Mucosa of descending colon (tissue), 3 donors: ENCODE measurements at regions not wholly inside any gene's neighbourhood (a gene's known extent, or its start where the extent isn't known, plus 50 kb on each side); places are given as distances from the start of the nearest gene placed in this dataset.

ENCODE experiments used
- ATAC-seq: fragments of 200-7000 bp; cut with Tn5 transposase; one replicate; pipeline ENCODE4 v1.9.1; 2020; ENCODE audit warnings: mild to moderate bottlenecking, moderate library complexity
- DNase-seq, 3 donors: peaks; one replicate each; pipeline ENCODE4 v3.0.0-alpha.2; 2020
- H3K36me3 ChIP-seq: fragments of 200-600 bp; one replicate; pipeline ENCODE4 v1.8.0; 2021; ENCODE audit warnings: low read depth, mild to moderate bottlenecking
- H3K4me1 ChIP-seq: fragments of 200-600 bp; one replicate; pipeline ENCODE4 v1.8.0; 2021; ENCODE audit warnings: low read depth, mild to moderate bottlenecking
- H3K4me3 ChIP-seq: fragments of 200-600 bp; one replicate; pipeline ENCODE4 v1.8.0; 2021; ENCODE audit warnings: mild to moderate bottlenecking
- H3K9me3 ChIP-seq: fragments of 200-600 bp; one replicate; pipeline ENCODE4 v1.8.0; 2021; ENCODE audit warnings: mild to moderate bottlenecking
- CTCF ChIP-seq: fragments of 200-600 bp; IDR thresholded peaks from one replicate; pipeline ENCODE4 v1.8.0; 2022; ENCODE audit warnings: antibody characterized with exemption, mild to moderate bottlenecking
- intact Hi-C, 2 donors: fragments of 100-400 bp; cut with DNase I in 1 of 2; cut with micrococcal nuclease in 1 of 2; formaldehyde crosslinking; loops; one replicate each; pipeline versions ENCODE4 v1.11.0 to v1.11.1; 2022; cut with DNase I, micrococcal nuclease
- donor health status: DM: no; HTN: no; CAD: no; lungs with moderate emphysema.
- donor health status: DM: no; HTN: no; CAD: no.
- donor health status: DM: no; HTN: yes; CAD: no.

DNA sequence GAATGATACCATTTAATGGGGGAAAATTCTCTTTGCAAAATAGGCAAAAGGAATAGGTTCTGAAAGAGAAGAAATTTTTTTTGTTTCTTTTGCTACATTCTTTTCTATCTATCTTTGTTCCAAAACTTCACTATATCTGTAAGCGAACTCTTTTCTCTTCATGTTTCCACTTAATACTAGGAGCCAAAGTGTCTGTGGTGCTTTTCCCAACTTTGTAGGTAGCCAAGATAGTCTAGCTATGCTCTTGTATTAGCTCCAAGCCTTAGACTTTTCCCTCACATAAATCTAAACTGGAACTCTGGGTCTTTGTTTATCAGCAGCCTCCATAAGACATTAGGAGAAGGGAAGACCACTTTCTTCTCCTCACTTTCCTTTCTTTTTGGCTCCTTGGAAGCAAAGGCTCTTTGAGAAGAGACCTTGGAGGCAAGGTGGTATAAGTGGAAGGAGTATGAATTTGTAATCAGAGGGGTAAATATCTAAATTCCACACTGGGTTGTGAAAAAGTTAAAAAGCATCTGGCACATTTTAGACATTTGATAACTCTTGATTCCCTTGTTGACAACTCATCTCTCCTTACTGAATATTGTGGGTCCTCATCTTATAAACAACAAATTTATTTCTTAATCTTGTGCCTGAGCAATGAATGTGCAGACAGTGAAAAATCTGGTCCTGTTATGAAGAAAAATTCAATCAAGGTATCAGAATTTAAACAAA lies 130.0 kb downstream of the EHF start:
- intact Hi-C loops, result no loop called here
- H3K4me1 ChIP-seq, result peaks cover 11% of the 10 kb centered on the region
- ATAC-seq (no peak), DNase-seq (no peak)
- no peak overlapping the region for H3K4me3 ChIP-seq
- TF ChIP-seq CTCF, result no peak
- H3K9me3 ChIP-seq, result no peaks in the 10 kb centered on the region
- H3K36me3 ChIP-seq, result no peaks in the 10 kb centered on the region

DNA sequence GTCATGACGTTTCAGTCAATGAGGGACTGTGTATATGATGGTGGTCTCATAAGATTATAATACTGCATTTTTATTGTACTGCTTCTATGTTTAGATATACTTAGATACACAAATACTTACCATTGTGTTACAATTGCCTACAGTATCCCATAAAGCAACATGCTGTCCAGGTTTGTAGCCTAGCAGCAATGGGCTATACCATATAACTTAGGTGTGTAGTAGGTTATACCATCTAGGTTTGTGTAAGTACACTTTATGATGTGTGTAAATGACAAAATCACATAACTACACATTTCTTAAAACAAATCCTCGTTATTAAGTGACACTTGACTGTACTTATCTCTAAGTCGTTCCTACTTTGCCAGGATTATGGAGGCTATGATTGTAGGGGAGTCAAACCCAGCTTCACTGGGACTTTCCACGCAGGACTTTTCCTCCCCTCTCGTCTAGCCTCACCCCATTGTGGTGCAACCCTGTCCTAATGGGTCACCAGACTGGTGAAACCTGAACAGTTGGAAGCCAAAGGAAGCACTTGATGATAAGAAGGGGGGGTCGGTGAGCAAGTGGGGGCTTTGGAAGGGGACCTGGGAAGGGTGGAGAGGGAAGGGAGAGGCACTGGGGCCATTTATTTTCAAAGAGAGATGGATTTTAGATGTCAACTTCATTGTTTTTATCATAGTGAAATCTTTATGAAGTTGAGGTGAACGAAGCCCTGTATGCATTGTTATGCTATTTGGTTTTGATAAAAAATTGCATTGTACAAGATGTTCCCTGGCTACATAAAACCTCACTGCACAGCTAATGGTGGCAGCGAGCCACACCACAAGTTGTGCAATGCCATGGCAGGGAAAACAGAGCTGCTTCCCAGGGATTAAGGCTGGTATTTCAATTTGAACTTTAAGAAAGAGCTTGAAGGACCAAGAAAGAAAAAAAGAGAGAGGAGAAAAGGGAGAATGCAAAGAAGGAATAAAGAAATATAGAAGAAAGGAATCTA lies 129.1 kb downstream of the EHF start:
- H3K4me3 ChIP-seq, result no peak overlapping the region
- no peaks in the 10 kb centered on the region for H3K36me3 ChIP-seq
- no peak for TF ChIP-seq CTCF
- peaks cover 8% of the 10 kb centered on the region for H3K4me1 ChIP-seq
- ATAC-seq, result peak; percentile 68
- no peaks in the 10 kb centered on the region for H3K9me3 ChIP-seq
- intact Hi-C loops, result no loop called here
- DNase-seq, result peak in 1 of 3 donors; percentile 64

GRCh38 chr11:34748036-34748435 lies 127.1 kb downstream of the EHF start:
- DNase-seq (no peak), ATAC-seq (no peak)
- no peaks in the 10 kb centered on the region for H3K36me3 ChIP-seq
- no peaks in the 10 kb centered on the region for H3K9me3 ChIP-seq
- intact Hi-C loops, result no loop called here
- no peak for TF ChIP-seq CTCF
- H3K4me3 ChIP-seq, result no peak overlapping the region
- H3K4me1 ChIP-seq, result peaks cover 8% of the 10 kb centered on the region

DNA sequence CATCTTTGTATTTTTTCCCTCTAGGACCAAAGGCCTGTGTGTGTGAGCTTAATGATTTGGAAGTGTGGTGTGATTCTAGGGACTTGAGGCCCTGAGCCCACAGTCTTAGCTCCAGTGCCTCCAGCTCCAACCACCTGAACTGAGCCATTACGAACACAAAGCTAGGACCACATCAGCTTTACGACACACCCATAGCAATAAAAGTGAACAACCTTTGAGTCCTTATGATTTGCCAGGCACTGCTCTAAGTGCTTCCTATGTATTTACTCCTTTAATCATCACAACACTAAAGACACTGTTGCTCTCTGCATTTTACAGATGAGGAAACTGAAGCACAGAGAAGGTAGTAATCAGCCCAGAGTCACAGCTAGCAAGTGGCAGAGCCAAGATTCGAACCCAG lies 126.4 kb downstream of the EHF start:
- no peak for TF ChIP-seq CTCF
- Histone ChIP-seq H3K4me3 (no peak overlapping the region), H3K36me3 (no peaks in the 10 kb centered on the region), H3K9me3 (no peaks in the 10 kb centered on the region), H3K4me1 (peaks cover 1% of the 10 kb centered on the region)
- DNase-seq (no peak), ATAC-seq (peak; percentile 90)
- intact Hi-C loops, result no loop called here

DNA sequence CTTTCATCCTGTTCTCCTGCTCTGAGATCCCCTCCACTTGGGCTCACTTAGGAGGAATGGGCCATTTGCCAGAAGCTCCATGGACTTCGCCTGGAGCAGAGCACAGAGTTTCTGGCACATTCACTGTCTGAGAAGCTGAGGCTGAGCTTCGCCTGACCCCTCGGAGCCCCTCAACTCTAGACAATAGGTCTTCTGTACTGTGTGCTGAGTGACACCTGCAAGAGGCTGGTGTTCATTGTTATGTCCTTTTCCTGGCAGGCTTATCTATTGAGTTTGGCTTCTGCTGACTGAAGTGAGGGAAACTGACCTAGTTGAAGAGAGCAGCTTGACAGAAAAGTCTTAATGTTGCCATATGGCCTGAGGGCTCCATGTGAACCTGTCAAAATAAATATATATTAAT lies 124.3 kb downstream of the EHF start:
- DNase-seq, result no peak
- Histone ChIP-seq H3K36me3 (no peaks in the 10 kb centered on the region), H3K4me3 (no peak overlapping the region), H3K4me1 (no peaks in the 10 kb centered on the region), H3K9me3 (no peaks in the 10 kb centered on the region)
- TF ChIP-seq CTCF, result no peak
- ATAC-seq, result no peak
- intact Hi-C loops, result no loop called here
